Stimulated activated CD4-positive, alpha-beta T cell treated with anti-CD3 and anti-CD28 coated beads, Interleukin-1b, Interleukin-23, amount 100 ng/mL, for 24 hours (primary cell): ENCODE measurements at regions not wholly inside any gene's neighbourhood (a gene's known extent, or its start where the extent isn't known, plus 50 kb on each side); places are given as distances from the start of the nearest gene placed in this dataset.

Experiments used
- DNase-seq, 4 experiments: peaks; one replicate each; pipeline ENCODE4 v3.0.0-alpha.2; 2020; ENCODE audit warnings: low read depth in 4 of 4, low spot score in 1 of 4

GRCh38 chr9:116061546-116062205, 91.9 kb upstream of the PAPPA start:
- DNase-seq = no peak

- no peak for DNase-seq
Measured at GRCh38 chr9:116062206-116062550, 91.4 kb upstream of the PAPPA start.

- no peak for DNase-seq
Measured at GRCh38 chr9:116064970-116065369, 88.6 kb upstream of the PAPPA start.

- DNase-seq = no peak
Measured at GRCh38 chr9:116066221-116066620, 87.4 kb upstream of the PAPPA start.

- no peak for DNase-seq
Measured at GRCh38 chr9:116067566-116067965, 86.0 kb upstream of the PAPPA start.

GRCh38 chr9:116070256-116070914, 83.2 kb upstream of the PAPPA start:
- no peak for DNase-seq

- DNase-seq = no peak
Measured at GRCh38 chr9:116072046-116072445, 81.5 kb upstream of the PAPPA start.

GRCh38 chr9:116073826-116074225, 79.8 kb upstream of the PAPPA start:
- no peak for DNase-seq

- no peak for DNase-seq
Measured at GRCh38 chr9:116074658-116075057, 78.9 kb upstream of the PAPPA start.

- no peak for DNase-seq
Measured at GRCh38 chr9:116075191-116075590, 78.4 kb upstream of the PAPPA start.

GRCh38 chr9:116078640-116079039, 75.0 kb upstream of the PAPPA start:
- DNase-seq = no peak

GRCh38 chr9:116080561-116080960, 73.0 kb upstream of the PAPPA start:
- DNase-seq = no peak

- DNase-seq = no peak
Measured at GRCh38 chr9:116081435-116082115, 72.0 kb upstream of the PAPPA start.

GRCh38 chr9:116083837-116084236, 69.8 kb upstream of the PAPPA start:
- DNase-seq = no peak

GRCh38 chr9:116084497-116084896, 69.1 kb upstream of the PAPPA start:
- DNase-seq = no peak

- DNase-seq = no peak
Measured at GRCh38 chr9:116087246-116087645, 66.3 kb upstream of the PAPPA start.

- no peak for DNase-seq
Measured at GRCh38 chr9:116087751-116088194, 65.8 kb upstream of the PAPPA start.

- DNase-seq = no peak
Measured at GRCh38 chr9:116088396-116088795, 65.2 kb upstream of the PAPPA start.

- no peak for DNase-seq
Measured at GRCh38 chr9:116090030-116090770, 63.4 kb upstream of the PAPPA start.

- DNase-seq = no peak
Measured at GRCh38 chr9:116094846-116095245, 58.7 kb upstream of the PAPPA start.

- no peak for DNase-seq
Measured at GRCh38 chr9:116095403-116095802, 58.2 kb upstream of the PAPPA start.

GRCh38 chr9:116096046-116096445, 57.5 kb upstream of the PAPPA start:
- DNase-seq = no peak
